ENCODE measurements at regions not wholly inside any gene's neighbourhood (a gene's known extent, or its start where the extent isn't known, plus 50 kb on each side); places are given as distances from the start of the nearest gene placed in this dataset.

DNA sequence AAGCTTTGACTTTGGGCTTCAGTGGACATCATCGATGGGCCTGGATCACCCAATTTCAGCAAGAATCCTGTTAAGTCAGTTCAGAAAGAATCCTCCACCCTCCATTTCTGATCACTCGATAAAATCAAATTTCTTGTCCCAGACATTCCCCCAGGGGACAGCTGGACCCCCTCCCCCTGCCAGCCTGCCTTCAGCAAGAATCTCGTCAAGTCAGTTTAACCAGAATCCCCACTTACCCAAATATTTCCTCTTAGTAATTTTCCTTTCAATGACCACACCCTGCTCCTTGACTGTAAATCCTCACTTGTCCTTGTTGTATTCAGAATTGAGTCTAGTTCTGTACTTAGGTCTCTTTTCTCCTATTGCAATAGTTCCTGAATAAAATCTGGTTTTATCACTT, 766.9 kb downstream of the XPNPEP1 start:
- TF ChIP-seq, protein P1, sequence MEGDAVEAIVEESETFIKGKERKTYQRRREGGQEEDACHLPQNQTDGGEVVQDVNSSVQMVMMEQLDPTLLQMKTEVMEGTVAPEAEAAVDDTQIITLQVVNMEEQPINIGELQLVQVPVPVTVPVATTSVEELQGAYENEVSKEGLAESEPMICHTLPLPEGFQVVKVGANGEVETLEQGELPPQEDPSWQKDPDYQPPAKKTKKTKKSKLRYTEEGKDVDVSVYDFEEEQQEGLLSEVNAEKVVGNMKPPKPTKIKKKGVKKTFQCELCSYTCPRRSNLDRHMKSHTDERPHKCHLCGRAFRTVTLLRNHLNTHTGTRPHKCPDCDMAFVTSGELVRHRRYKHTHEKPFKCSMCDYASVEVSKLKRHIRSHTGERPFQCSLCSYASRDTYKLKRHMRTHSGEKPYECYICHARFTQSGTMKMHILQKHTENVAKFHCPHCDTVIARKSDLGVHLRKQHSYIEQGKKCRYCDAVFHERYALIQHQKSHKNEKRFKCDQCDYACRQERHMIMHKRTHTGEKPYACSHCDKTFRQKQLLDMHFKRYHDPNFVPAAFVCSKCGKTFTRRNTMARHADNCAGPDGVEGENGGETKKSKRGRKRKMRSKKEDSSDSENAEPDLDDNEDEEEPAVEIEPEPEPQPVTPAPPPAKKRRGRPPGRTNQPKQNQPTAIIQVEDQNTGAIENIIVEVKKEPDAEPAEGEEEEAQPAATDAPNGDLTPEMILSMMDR (IDR thresholded peaks at IDR 0.05; ENCODE audit: extremely low read depth, insufficient read depth, missing control alignments) = no peak
- in situ Hi-C loops (cut with MboI; ENCODE audit: low pct_unique_long_range_greater_than_20kb, low sequenced_read_pairs, unreplicated experiment) = no loop called here
- DNase-seq (ENCODE audit: low spot score) = no peak

DNA sequence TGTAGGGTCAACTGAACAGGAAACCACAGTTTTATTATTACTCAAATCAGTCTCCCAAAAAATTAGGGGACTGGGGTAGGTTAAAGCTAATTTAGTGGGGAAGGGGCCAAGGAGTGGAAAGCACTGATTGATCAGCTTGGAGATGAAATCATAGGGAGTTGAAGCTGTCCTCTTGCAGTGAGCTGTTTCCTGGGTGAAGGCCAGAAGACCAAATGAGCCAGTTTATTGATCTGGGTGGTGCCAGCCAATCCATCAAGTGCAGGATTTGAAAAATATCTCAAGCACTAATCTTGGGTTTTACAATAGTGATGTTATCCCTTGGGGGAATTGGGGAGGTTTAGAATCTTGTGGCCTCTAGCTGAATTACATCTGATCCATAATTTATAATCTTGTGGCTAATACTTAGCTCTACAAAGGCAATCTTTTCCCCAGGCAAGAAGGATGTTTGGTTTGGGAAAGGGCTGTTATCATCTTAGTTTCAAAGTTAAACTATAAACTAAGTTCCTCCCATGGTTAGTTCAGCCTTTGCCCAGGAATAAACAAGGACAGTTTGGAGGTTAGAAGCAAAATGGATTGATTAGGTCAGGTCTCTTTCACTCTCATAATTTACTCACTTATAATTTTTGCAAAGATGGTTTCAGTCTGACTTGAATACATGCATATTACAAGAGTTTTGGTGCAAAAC, 773.5 kb downstream of the XPNPEP1 start:
- in situ Hi-C loops (cut with MboI; ENCODE audit: low pct_unique_long_range_greater_than_20kb, low sequenced_read_pairs, unreplicated experiment) = no loop called here
- no peak for DNase-seq (ENCODE audit: low spot score)
- TF ChIP-seq, protein P1 (IDR thresholded peaks at IDR 0.05; ENCODE audit: extremely low read depth, insufficient read depth, missing control alignments) = no peak

DNA sequence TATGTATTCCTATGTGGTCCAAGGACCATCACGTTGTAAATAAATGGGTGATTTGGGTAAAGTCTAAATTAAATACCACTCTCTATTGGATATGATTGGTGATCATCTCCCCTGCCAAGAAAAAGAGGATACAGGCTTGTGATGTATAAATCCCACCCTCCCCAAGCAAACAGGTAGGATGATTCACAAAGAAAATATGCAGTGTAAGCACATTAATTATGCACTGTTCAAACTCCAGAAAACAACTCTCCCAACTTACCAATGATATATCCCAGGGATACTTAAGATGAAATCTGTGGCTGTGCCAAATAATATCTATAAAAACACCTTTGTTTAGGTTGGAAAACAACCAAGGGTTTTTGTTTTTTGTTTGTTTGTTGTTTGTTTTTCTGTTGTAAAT, 795.9 kb downstream of the XPNPEP1 start:
- no peak for DNase-seq (ENCODE audit: low spot score)
- in situ Hi-C loops (cut with MboI; ENCODE audit: low pct_unique_long_range_greater_than_20kb, low sequenced_read_pairs, unreplicated experiment) = no loop called here
- TF ChIP-seq, protein P1 (IDR thresholded peaks at IDR 0.05; ENCODE audit: extremely low read depth, insufficient read depth, missing control alignments) = no peak

DNA sequence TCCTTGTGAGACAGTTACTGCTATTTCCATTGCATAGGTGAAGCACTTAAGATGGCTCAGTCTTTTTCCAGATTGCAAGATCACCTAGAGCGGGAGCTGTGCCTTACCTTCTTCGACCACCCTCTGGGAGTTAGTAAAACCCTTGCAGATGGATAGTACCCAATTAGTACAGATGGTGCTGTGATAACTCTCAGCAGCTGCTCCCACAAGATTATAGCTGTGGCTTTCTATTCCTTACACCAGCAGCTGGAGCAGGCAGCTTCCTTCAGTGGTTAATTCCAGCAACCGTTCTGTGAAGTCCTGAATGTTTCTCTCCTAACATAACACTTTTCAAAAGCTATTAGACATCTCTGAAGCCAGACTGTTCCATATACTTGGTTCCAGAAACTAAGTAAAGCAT, 796.8 kb downstream of the XPNPEP1 start:
- in situ Hi-C loops (cut with MboI; ENCODE audit: low pct_unique_long_range_greater_than_20kb, low sequenced_read_pairs, unreplicated experiment) = no loop called here
- no peak for DNase-seq (ENCODE audit: low spot score)
- TF ChIP-seq, protein P1 (IDR thresholded peaks at IDR 0.05; ENCODE audit: extremely low read depth, insufficient read depth, missing control alignments) = no peak

DNA sequence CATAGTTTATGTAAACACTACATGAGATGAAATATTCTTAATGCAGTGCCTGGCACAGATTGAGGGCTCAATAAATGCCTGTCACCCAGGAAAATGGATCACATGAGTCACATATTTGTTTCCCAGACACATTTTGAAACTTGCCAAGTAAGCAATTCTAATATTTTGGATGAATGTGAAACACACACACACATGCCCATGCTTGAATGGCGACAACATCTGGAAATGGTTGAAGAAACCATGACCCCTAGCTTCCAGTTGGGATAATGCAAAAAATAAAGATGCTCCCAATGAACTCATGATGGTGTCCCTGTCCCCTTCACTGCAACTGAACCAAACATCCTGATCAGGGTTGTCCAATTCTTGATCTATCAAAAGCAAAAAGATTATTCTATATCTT, 797.3 kb downstream of the XPNPEP1 start:
- TF ChIP-seq, protein P1 (IDR thresholded peaks at IDR 0.05; ENCODE audit: extremely low read depth, insufficient read depth, missing control alignments) = no peak
- no peak for DNase-seq (ENCODE audit: low spot score)
- in situ Hi-C loops (cut with MboI; ENCODE audit: low pct_unique_long_range_greater_than_20kb, low sequenced_read_pairs, unreplicated experiment) = no loop called here

DNA sequence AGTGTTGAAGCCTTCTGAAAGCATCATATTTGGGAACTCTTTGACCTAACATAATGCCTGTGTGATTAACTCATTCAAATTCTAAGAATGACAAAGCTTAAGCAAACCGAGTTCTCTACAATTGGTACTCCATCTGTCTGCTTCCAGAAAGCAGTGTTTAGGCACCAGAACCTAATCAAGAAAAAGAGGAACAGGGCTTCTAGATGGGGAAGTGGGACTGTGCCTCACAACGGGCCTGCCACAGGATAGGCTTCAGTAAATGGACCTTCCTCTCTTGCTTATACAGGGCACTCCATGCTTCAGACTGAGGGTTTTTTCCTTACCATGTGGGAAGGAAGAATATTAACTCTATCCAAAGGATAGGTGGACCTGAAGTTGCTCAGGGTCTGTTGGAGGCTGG, 808.1 kb downstream of the XPNPEP1 start:
- no peak for DNase-seq (ENCODE audit: low spot score)
- TF ChIP-seq, protein P1 (IDR thresholded peaks at IDR 0.05; ENCODE audit: extremely low read depth, insufficient read depth, missing control alignments) = no peak
- in situ Hi-C loops (cut with MboI; ENCODE audit: low pct_unique_long_range_greater_than_20kb, low sequenced_read_pairs, unreplicated experiment) = no loop called here
